VCaP (cell line): ENCODE measurements at regions not wholly inside any gene's neighbourhood (a gene's known extent, or its start where the extent isn't known, plus 50 kb on each side); places are given as distances from the start of the nearest gene placed in this dataset.
"Not testable (repeated sequence)": the region's sequence is repeated elsewhere in the genome, so short reads cannot be mapped to it uniquely, and the experiment has no call there.

Source experiments
- H3K27ac ChIP-seq: fragments of 450-650 bp; 2 replicates; pipeline ENCODE4 v1.5.1; 2017

DNA sequence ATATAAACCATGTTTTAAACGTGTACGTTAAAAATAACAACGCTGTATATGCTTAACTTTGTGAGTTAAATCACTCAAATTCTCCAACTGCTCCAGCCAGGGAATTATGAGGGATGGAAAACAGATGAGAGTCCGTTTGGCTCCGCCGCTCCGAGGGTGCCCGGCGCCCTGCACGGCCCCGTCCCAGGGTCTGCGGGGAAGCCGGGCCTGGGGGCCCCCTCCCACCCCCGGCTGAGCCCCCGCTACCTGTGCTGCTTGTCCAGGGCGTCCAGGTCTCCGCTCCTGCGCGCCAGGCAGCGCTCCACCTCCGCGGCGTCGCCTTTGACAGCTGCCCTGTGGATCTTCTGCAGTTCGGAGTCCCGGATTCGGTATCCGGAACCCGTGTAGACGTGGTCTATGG lies 415.5 kb downstream of the FOXD4L4 start:
- not testable (repeated sequence) for H3K27ac ChIP-seq

- not testable (repeated sequence) for H3K27ac ChIP-seq
Observed at GRCh38 chr9:66153021-66153725, 416.2 kb downstream of the FOXD4L4 start.

- H3K27ac ChIP-seq: not testable (repeated sequence)
Observed at GRCh38 chr9:66153971-66154691, 417.2 kb downstream of the FOXD4L4 start.

GRCh38 chr9:66182316-66182715 lies 445.4 kb downstream of the FOXD4L4 start:
- H3K27ac ChIP-seq: not testable (repeated sequence)

DNA sequence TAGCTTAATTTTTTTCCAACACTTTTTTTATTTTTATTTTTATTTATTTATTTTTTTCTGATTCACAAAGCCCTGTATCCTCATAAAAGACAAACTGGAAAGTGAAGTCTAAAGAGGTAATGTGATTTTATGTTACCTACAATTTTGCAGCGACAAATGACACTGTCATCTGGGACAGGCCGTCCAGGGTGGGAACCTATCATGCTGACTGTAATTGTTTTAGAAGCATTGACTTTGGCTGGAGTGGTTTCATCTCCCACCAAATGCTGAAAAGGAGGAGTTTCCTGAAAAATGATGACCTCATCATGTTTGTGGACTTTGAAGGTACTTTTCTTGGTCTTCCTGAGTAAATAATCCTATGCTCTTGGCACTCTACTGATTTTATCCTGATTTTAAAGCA lies 446.7 kb downstream of the FOXD4L4 start:
- H3K27ac ChIP-seq: not testable (repeated sequence)

- not testable (repeated sequence) for H3K27ac ChIP-seq
Observed at GRCh38 chr9:66197199-66197598, 460.3 kb downstream of the FOXD4L4 start.

DNA sequence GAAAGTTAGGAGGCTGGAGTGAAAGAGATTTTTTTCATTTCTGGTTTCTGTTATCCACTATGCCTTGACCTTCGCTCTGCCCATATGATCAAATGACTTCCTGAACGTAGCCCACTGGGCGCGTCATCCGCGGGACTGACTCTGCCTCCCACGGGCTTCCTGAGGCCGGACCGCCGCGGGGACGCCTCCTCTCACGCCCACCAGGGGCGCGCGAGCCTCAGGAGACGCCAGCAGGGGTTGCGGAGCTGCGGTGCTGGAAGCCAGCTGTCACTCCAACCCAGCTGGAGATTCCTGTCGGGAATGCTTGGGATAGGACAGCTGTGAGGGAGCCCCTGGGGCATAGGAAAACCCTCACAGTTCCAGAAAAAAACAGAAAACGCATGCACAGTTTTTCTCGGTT lies 461.5 kb downstream of the FOXD4L4 start:
- H3K27ac ChIP-seq: not testable (repeated sequence)

- not testable (repeated sequence) for H3K27ac ChIP-seq
Observed at GRCh38 chr9:66206617-66207016, 469.7 kb downstream of the FOXD4L4 start.

DNA sequence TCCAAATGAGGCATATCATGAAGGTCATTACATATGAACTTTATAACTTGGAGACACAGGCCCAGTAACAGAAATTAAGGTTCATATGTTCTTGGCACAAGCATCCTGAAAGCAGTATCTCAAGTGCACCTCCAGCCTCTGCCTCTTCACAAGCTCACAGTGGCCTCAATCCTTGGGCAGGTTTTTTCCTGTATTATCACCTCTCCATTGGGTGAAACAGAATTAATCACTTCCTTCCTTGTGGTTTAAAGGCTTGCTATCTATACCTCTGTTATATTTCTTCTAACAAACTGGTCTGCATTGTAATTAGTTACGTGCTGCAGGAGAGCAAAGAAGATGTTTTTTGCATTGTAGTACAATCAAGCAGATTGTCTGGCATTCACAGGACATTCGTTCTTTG lies 471.0 kb downstream of the FOXD4L4 start:
- H3K27ac ChIP-seq: not testable (repeated sequence)

GRCh38 chr9:66244763-66245162 lies 507.8 kb downstream of the FOXD4L4 start:
- not testable (repeated sequence) for H3K27ac ChIP-seq

DNA sequence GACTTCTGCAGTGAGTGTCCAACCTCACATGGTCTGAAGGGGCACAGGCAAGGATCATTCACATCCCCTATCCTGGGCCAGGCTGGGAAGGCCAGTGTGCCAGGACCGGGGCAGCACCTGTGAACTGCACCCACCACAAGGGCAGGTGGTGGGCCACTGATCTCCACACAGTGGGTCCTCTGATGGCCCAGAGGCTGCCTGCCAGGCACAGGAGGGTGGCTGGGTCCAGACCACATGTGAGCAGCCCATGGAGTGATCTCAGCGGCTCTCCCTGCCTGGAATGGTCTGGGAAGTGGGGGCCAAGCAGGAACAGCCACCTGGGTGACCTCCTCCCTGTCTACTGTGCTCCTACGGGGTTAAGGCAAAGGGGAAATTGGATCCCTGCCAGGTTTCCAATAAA lies 508.5 kb downstream of the FOXD4L4 start:
- H3K27ac ChIP-seq: not testable (repeated sequence)

DNA sequence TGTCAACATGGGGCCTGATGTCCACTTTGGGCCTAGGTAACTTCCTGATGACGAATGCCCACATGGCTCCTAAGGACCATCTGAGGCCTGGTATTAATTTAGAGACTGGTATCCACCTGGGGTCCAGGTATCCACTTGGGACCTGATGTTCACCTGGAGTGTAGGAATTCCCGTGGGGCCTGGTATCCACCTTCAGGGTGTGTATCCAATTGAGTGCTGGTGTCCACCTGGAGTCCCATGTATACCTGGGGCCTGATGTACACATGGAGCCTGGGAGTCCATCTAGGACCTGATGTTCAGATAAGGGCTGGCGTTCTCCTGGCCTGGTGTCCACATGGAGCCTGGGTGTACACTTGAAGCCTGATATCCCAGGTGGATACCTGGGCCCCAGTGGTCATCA lies 520.6 kb downstream of the FOXD4L4 start:
- not testable (repeated sequence) for H3K27ac ChIP-seq

DNA sequence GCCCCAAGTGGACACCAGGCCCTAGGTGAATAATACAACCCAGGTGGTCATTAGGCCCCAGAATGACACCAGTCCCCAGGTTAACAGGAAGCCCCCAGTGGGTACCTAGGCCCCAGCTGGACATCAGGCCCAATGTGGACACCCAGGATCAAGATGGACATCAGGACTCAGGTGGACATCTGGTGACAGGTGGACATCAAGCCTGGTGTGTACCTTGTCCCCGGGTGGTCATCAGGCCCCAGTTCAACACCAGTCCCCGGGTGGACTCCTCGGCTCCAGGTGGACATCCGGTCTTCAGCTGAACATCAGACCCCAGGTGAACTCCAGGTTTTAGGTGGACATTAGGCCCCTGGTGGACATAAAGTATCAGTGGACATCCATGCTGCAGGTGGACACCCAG lies 524.6 kb downstream of the FOXD4L4 start:
- not testable (repeated sequence) for H3K27ac ChIP-seq

DNA sequence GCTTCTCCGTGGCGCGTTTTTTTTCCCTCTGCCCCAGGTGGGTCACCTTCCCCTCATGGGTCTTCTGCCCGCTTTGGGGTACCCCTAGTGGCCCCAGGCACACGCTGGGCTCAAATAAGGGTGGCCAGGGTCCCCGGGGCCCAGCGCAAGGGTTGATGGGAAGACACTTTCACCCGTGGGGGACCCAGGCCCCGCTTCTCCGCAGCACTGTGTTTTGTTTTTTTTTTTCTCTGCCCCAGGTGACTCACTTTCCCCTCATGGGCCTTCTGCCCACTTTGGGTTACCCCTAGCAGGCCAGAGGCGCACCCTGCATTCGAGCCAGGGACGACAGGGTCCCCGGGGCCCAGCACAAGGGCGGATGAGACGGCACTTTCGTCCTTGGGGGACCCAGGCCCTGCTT lies 526.7 kb downstream of the FOXD4L4 start:
- H3K27ac ChIP-seq: not testable (repeated sequence)

DNA sequence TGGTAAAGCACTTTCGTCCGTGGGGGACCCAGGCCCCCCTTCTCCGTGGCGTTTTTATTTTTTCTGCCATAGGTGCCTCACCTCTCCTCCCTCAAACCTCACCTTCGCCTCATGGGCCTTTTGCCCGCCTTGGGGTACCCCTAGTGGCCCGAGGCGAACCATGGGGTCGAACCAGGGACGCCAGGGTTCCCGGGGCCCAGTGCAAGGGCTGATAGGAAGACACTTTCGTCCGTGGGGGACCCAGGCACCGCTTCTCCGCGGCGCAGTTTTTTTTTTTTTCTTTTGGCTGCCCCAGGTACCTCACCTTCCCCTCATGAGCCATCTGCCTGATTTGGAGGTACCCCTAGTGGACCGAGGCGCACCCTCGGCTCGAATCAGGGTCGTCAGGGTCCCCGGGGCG lies 527.8 kb downstream of the FOXD4L4 start:
- H3K27ac ChIP-seq: not testable (repeated sequence)

DNA sequence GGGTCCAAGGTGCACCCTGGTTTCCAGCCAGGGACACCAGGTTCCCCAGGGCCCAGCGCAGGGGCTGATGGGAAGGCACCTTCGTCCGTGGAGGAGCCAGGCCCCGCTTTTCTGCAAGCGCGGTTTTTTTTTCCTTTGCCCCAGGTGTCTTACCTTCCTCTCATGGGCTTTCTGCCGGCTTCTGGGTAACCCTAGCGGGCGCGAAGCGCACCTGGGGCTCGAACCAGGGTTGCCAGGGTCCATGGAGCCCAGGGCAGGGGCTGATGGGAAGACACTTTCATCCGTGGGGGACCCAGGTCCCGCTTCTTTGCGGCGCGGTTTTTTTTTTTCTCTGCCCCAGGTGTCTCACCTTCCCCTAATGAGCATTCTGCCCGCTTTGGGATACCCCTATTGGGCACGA lies 529.3 kb downstream of the FOXD4L4 start:
- not testable (repeated sequence) for H3K27ac ChIP-seq

- H3K27ac ChIP-seq: not testable (repeated sequence)
Observed at GRCh38 chr9:66266856-66267430, 530.0 kb downstream of the FOXD4L4 start.

GRCh38 chr9:66267684-66268083 lies 530.7 kb downstream of the FOXD4L4 start:
- not testable (repeated sequence) for H3K27ac ChIP-seq

- not testable (repeated sequence) for H3K27ac ChIP-seq
Observed at GRCh38 chr9:66269024-66269423, 532.1 kb downstream of the FOXD4L4 start.

DNA sequence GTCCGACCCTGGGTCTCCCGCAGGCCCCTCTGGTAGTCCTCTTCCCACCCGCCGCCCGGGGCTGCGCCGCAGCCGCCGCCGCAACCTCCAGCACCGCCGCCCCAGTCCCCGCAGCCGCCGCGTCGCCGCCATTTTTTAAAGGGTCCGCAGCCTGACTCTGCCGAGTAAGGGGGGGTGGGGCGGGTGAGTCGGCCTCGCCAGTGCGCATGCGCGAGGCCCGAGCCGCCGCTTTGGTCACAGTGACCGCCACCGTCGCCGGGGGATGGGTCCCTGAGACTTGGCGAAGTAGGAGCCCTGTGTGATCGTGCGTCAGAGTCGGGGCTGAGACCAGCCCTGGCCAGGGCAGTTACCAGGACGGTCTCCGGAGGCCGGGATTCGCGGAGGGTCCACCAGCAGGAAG lies 532.8 kb downstream of the FOXD4L4 start:
- H3K27ac ChIP-seq: peak overlapping the region; percentile 29; the same call in 1 of the 2 replicates

DNA sequence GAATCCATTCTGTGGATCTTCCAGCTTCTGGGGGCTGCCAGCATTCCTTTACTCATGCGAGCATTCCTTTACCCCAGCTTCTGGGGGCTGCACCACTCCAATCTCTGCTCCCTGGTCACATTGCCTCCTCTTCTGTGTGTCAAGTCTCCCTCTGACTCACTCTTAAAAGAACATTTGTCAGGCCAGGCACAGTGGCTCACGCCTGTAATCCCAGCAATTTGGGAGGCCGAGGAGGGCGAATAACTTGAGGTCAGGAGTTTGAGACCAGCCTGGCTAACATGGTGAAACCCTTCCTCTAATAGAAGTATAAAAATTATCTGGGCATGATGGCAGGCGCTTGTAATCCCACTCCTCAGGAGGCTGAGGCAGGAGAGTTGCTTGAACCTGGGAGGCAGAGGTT lies 541.9 kb downstream of the FOXD4L4 start:
- not testable (repeated sequence) for H3K27ac ChIP-seq
